ENCODE measurements at regions not wholly inside any gene's neighbourhood (a gene's known extent, or its start where the extent isn't known, plus 50 kb on each side); places are given as distances from the start of the nearest gene placed in this dataset.

- DNase-seq: no peak
Measured at GRCh38 chr19:28966737-28967399, 246.1 kb downstream of the UQCRFS1 start.

GRCh38 chr19:28964500-28964899 lies 248.5 kb downstream of the UQCRFS1 start:
- no peak for DNase-seq

GRCh38 chr19:28963486-28964250 lies 249.3 kb downstream of the UQCRFS1 start:
- DNase-seq: no peak

GRCh38 chr19:28961772-28962500 lies 251.0 kb downstream of the UQCRFS1 start:
- DNase-seq: no peak

GRCh38 chr19:28960986-28961705 lies 251.8 kb downstream of the UQCRFS1 start:
- DNase-seq: no peak

GRCh38 chr19:28960586-28960985 lies 252.4 kb downstream of the UQCRFS1 start:
- no peak for DNase-seq

GRCh38 chr19:28956961-28957360 lies 256.0 kb downstream of the UQCRFS1 start:
- no peak for DNase-seq

GRCh38 chr19:28956421-28956820 lies 256.5 kb downstream of the UQCRFS1 start:
- DNase-seq: no peak

- no peak for DNase-seq
Measured at GRCh38 chr19:28949535-28949934, 263.4 kb downstream of the UQCRFS1 start.

- no peak for DNase-seq
Measured at GRCh38 chr19:28949027-28949426, 263.9 kb downstream of the UQCRFS1 start.

- DNase-seq: no peak
Measured at GRCh38 chr19:28948566-28948965, 264.4 kb downstream of the UQCRFS1 start.

- no peak for DNase-seq
Measured at GRCh38 chr19:28948026-28948425, 264.9 kb downstream of the UQCRFS1 start.

- DNase-seq: no peak
Measured at GRCh38 chr19:28943651-28944050, 269.3 kb downstream of the UQCRFS1 start.

- no peak for DNase-seq
Measured at GRCh38 chr19:28941833-28942232, 271.1 kb downstream of the UQCRFS1 start.

GRCh38 chr19:28940751-28941500 lies 272.0 kb downstream of the UQCRFS1 start:
- no peak for DNase-seq

GRCh38 chr19:28939236-28939635 lies 273.7 kb downstream of the UQCRFS1 start:
- DNase-seq: no peak

- DNase-seq: no peak
Measured at GRCh38 chr19:28936001-28936400, 276.9 kb downstream of the UQCRFS1 start.

GRCh38 chr19:28934631-28935030 lies 278.3 kb downstream of the UQCRFS1 start:
- no peak for DNase-seq

GRCh38 chr19:28933039-28933438 lies 279.9 kb downstream of the UQCRFS1 start:
- DNase-seq: no peak

GRCh38 chr19:28932446-28932845 lies 280.5 kb downstream of the UQCRFS1 start:
- no peak for DNase-seq

- no peak for DNase-seq
Measured at GRCh38 chr19:28929006-28929405, 283.9 kb downstream of the UQCRFS1 start.

- DNase-seq: no peak
Measured at GRCh38 chr19:28927456-28927855, 285.5 kb downstream of the UQCRFS1 start.
